IMR-90 (cell line): ENCODE measurements at regions not wholly inside any gene's neighbourhood (a gene's known extent, or its start where the extent isn't known, plus 50 kb on each side); places are given as distances from the start of the nearest gene placed in this dataset.

Source experiments
- ATAC-seq: fragments of 200-7000 bp; cut with Tn5 transposase; 2 replicates; pipeline ENCODE4 v1.9.1; 2020; ENCODE audit warnings: low read depth, mild to moderate bottlenecking, moderate library complexity
- BruUV-seq: library from RNA; stranded (reverse); fragments of 400-500 nt; replicated peaks from 2 replicates; lab custom pipeline; 2021; lab: Mats Ljungman, UMichigan
- CTCF ChIA-PET: fragments of 300-600 bp; formaldehyde crosslinking; extraction: SDS; loops from one replicate; lab custom pipeline; 2021; ENCODE audit warnings: antibody characterized with exemption; lab: Yijun Ruan, JAX
- POLR2A ChIA-PET: fragments of 300-600 bp; sonication (Branson Sonifier 250); formaldehyde crosslinking; loops from one replicate; lab custom pipeline; 2022; ENCODE audit warnings: antibody characterized with exemption; ENCODE audit not compliant: unreplicated experiment; lab: Charles Lee
- DNase-seq: peaks from one replicate; pipeline ENCODE4 v3.0.0; 2013
- H2AFZ ChIP-seq: replicated peaks from 2 replicates; pipeline ENCODE3; 2013; ENCODE audit warnings: low read length, mild to moderate bottlenecking; ENCODE audit not compliant: poor library complexity
- H2AK5ac ChIP-seq: 2 replicates; pipeline ENCODE4 v1.6.1; 2013; ENCODE audit warnings: low read depth, low read length, inconsistent platforms
- H2AK9ac ChIP-seq: replicated peaks from 2 replicates; pipeline ENCODE3; 2013; ENCODE audit warnings: mild to moderate bottlenecking, low read depth, low read length, moderate library complexity; ENCODE audit not compliant: poor library complexity
- H2BK120ac ChIP-seq: 2 replicates; pipeline ENCODE4 v1.6.1; 2013; ENCODE audit warnings: low read depth, low read length, inconsistent platforms
- H2BK15ac ChIP-seq: 3 replicates; pipeline ENCODE4 v1.6.1; 2013; ENCODE audit warnings: low read depth, low read length, inconsistent platforms
- H2BK20ac ChIP-seq: 2 replicates; pipeline ENCODE4 v1.6.1; 2013; ENCODE audit warnings: low read depth, mild to moderate bottlenecking, inconsistent platforms, low read length, moderate library complexity
- H2BK5ac ChIP-seq: 2 replicates; pipeline ENCODE4 v1.6.1; 2013; ENCODE audit warnings: mild to moderate bottlenecking, low read depth, low read length, inconsistent platforms; ENCODE audit not compliant: poor library complexity, severe bottlenecking
- H3K14ac ChIP-seq: replicated peaks from 2 replicates; pipeline ENCODE4 v1.6.1; 2013; ENCODE audit warnings: low read depth, low read length, inconsistent platforms
- H3K18ac ChIP-seq: 2 replicates; pipeline ENCODE4 v1.6.1; 2013; ENCODE audit warnings: low read depth, low read length, control low read depth
- H3K23ac ChIP-seq: 2 replicates; pipeline ENCODE4 v1.6.1; 2013; ENCODE audit warnings: low read depth, low read length, inconsistent platforms
- H3K27ac ChIP-seq: 2 replicates; pipeline ENCODE4 v1.5.1; 2013; ENCODE audit warnings: mild to moderate bottlenecking, control low read depth, low read length; ENCODE audit not compliant: insufficient read depth
- H3K27me3 ChIP-seq: 2 replicates; pipeline ENCODE4 v1.6.1; 2013; ENCODE audit warnings: low read length; ENCODE audit not compliant: control insufficient read depth, insufficient read depth
- H3K36me3 ChIP-seq: 2 replicates; pipeline ENCODE4 v1.6.1; 2013; ENCODE audit warnings: low read length, mixed read lengths; ENCODE audit not compliant: control insufficient read depth, insufficient read depth
- H3K4ac ChIP-seq: 2 replicates; pipeline ENCODE4 v1.6.1; 2013; ENCODE audit warnings: low read depth, low read length, inconsistent platforms
- H3K4me1 ChIP-seq: 2 replicates; pipeline ENCODE4 v1.6.1; 2013; ENCODE audit warnings: low read length, mixed read lengths; ENCODE audit not compliant: control insufficient read depth, insufficient read depth
- H3K4me2 ChIP-seq: 2 replicates; pipeline ENCODE4 v1.6.1; 2013; ENCODE audit warnings: low read depth, mild to moderate bottlenecking, control low read depth, low read length, moderate library complexity
- H3K4me3 ChIP-seq: 2 replicates; pipeline ENCODE4 v1.5.1; 2013; ENCODE audit warnings: low read depth, mild to moderate bottlenecking, control low read depth, low read length, moderate library complexity; ENCODE audit not compliant: insufficient read depth
- H3K56ac ChIP-seq: 2 replicates; pipeline ENCODE4 v1.6.1; 2013; ENCODE audit warnings: low read length, inconsistent platforms; ENCODE audit not compliant: insufficient read depth; ENCODE audit errors: extremely low read depth
- H3K79me1 ChIP-seq, 2 experiments: 2 replicates each; pipeline ENCODE4 v1.6.1; 2013; ENCODE audit warnings: low read length in 2 of 2, inconsistent platforms in 1 of 2, low read depth in 1 of 2
- H3K9ac ChIP-seq: 2 replicates; pipeline ENCODE4 v1.6.1; 2013; ENCODE audit warnings: low read depth, low read length, control low read depth
- H3K9me1 ChIP-seq: 2 replicates; pipeline ENCODE4 v1.6.1; 2013; ENCODE audit warnings: low read length, inconsistent platforms; ENCODE audit not compliant: insufficient read depth
- H3K9me3 ChIP-seq: 2 replicates; pipeline ENCODE4 v1.6.1; 2013; ENCODE audit warnings: low read length; ENCODE audit not compliant: control insufficient read depth, insufficient read depth
- H4K20me1 ChIP-seq: 2 replicates; pipeline ENCODE4 v1.6.1; 2013; ENCODE audit warnings: low read length, inconsistent platforms; ENCODE audit not compliant: insufficient read depth
- H4K5ac ChIP-seq: 2 replicates; pipeline ENCODE4 v1.6.1; 2013; ENCODE audit warnings: mild to moderate bottlenecking, low read depth, low read length, control low read depth
- H4K8ac ChIP-seq, 2 experiments: 2 replicates each; pipeline ENCODE4 v1.6.1; 2013; ENCODE audit warnings: low read depth in 2 of 2, low read length in 2 of 2, control low read depth in 1 of 2, inconsistent platforms in 1 of 2
- H4K91ac ChIP-seq: 2 replicates; pipeline ENCODE4 v1.6.1; 2013; ENCODE audit warnings: low read depth, low read length, inconsistent platforms; ENCODE audit not compliant: insufficient read depth
- BHLHE40 ChIP-seq: fragments of 150-350 bp; IDR thresholded peaks from 2 replicates; pipeline ENCODE4 v1.6.1; 2016; ENCODE audit warnings: mild to moderate bottlenecking, low read depth, low read length
- CEBPB ChIP-seq: IDR thresholded peaks from 2 replicates; pipeline ENCODE4 v1.6.1; 2012; ENCODE audit warnings: low read depth, low read length, improper control_type of control experiment
- POLR2A ChIP-seq: IDR thresholded peaks from 2 replicates; pipeline ENCODE4 v1.6.1; 2012; ENCODE audit warnings: mild to moderate bottlenecking, low read depth, low read length
- RCOR1 ChIP-seq: IDR thresholded peaks from 2 replicates; pipeline ENCODE4 v1.6.1; 2012; ENCODE audit warnings: mild to moderate bottlenecking, low read length, improper control_type of control experiment; ENCODE audit not compliant: insufficient replicate concordance
- WGBS, 2 experiments: methylation state at CpG; one replicate each; pipeline versions ENCODE4 v1.1.5 to v1.1.7; 2013; ENCODE audit warnings: missing lambda C conversion rate in 2 of 2; ENCODE audit not compliant: insufficient read length in 1 of 2; ENCODE audit errors: extremely low coverage in 2 of 2; 5-methylcytosine and 5-hydroxymethylcytosine counted together
- dilution Hi-C: fragments of 300-500 bp; cut with HindIII; formaldehyde crosslinking; loops from one replicate; pipeline ENCODE4 v1.14.3; 2018; ENCODE audit warnings: low sequenced_read_pairs; ENCODE audit not compliant: unreplicated experiment
- in situ Hi-C: fragments of 300-500 bp; cut with MboI; formaldehyde crosslinking; loops from 3 replicates; pipeline ENCODE4 v1.14.3; 2019; ENCODE audit warnings: low sequenced_read_pairs, inconsistent platforms, mixed read lengths
- intact Hi-C: fragments of 100-400 bp; cut with micrococcal nuclease; formaldehyde crosslinking; loops from 2 replicates; pipeline ENCODE4 v1.10.0; 2022

- in situ Hi-C loops (no loop called here), dilution Hi-C loops (no loop called here), intact Hi-C loops (no loop called here)
- Histone ChIP-seq H2BK5ac (no peak overlapping the region), H2AFZ (no peak overlapping the region), H4K20me1 (no peaks in the 10 kb centered on the region), H4K5ac (no peak overlapping the region), H3K9me3 (peaks cover 3% of the 10 kb centered on the region; the same call in 1 of the 2 replicates), H3K79me1 (no peaks in the 10 kb centered on the region), H2AK5ac (no peak overlapping the region), H3K18ac (no peak overlapping the region), H2BK15ac (no peak overlapping the region), H3K4ac (no peak overlapping the region), H3K27me3 (no peaks in the 10 kb centered on the region), H3K4me2 (no peak overlapping the region), H2BK20ac (no peak overlapping the region), H3K4me3 (no peak overlapping the region), H2AK9ac (no peak overlapping the region), H3K14ac (no peak overlapping the region), H3K9me1 (no peaks in the 10 kb centered on the region), H2BK120ac (no peak overlapping the region), H4K91ac (no peak overlapping the region), H3K36me3 (no peaks in the 10 kb centered on the region), H3K56ac (no peak overlapping the region), H3K4me1 (no peaks in the 10 kb centered on the region), H3K27ac (no peak overlapping the region), H3K23ac (no peak overlapping the region), H4K8ac (no peak overlapping the region), H3K9ac (no peak overlapping the region)
- WGBS, 2 experiments: no CpG with 5 or more reads among the region's 2 CpGs
- TF ChIP-seq BHLHE40 (no peak), POLR2A (no peak), RCOR1 (no peak), CEBPB (no peak)
- BruUV-seq: no TSS peak
- CTCF ChIA-PET: no interaction called here
- ATAC-seq (no peak), DNase-seq (no peak)
- POLR2A ChIA-PET: no interaction called here
These were observed 768.2 kb downstream of the CENPC start for GRCh38 chr4:66777097-66777496.
